ENCODE measurements at regions not wholly inside any gene's neighbourhood (a gene's known extent, or its start where the extent isn't known, plus 50 kb on each side); places are given as distances from the start of the nearest gene placed in this dataset.

DNA sequence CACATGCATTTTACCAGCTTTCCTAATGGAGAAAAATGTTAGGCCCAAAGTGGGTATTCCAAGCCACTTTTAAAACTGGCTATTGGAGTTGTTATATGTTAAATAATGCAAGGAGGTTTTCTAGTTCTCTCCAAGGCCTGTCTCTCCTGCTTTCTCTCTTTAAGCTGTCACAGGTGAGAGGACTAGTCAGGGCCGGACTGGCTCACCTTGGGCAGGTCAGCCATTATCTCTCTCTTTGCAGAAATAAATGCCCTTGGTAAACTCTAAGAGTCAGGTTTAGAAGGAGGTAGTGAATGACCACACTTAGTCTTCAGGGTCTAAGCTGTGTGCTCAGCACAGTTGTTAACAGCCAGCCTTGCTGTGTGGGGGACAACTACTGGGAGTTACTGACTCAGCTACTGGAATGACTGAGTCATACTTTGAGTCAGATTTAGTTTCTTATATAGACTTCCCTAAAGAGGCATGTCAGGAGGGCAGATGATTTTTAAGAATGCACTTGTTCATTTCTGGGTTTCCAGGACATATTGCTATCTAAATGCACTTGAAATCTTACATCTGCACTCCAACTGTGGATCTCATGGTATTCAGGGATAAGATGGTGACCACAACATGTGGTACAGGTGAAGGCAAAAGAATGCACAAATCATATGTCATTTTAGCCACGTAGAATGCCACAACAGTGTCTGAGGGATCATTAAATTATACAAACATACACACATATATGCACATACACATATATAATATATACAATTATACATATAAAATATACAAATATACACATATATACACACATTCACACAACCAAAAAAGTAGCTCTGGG, 719.4 kb downstream of the EPM2A start:
- TF ChIP-seq POLR2A (IDR thresholded peaks at IDR 0.05; ENCODE audit: low read length) (no peak), GATA1 (IDR thresholded peaks at IDR 0.05; ENCODE audit: low read depth, low read length) (no peak)
- peak in 1 of 2 experiments; percentile 2 for DNase-seq

GRCh38 chr6:145017051-145017450, 718.3 kb downstream of the EPM2A start:
- DNase-seq = no peak
- no peak for TF ChIP-seq GATA1 (IDR thresholded peaks at IDR 0.05; ENCODE audit: low read depth, low read length)
- TF ChIP-seq POLR2A (IDR thresholded peaks at IDR 0.05; ENCODE audit: low read length) = no peak

DNA sequence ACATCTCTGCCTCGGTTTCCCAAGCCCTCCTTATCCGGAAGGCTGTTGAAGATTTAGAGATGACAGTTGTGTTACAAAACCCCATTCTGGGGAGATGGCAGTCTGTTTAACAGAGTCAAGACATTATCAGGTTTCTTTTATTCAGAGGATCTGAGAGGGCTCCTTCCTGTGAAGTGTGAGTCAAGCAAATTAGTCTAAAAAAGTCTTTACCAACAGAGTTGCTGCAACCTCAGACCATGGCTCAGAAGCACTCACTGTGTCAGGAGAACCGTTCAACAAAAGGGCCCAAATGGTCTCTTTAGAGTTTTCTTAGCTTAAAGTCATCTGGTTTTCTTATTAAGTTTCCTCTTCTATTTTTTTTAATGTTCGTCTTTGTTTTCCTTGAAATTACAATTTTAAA, 717.8 kb downstream of the EPM2A start:
- no peak for TF ChIP-seq POLR2A (IDR thresholded peaks at IDR 0.05; ENCODE audit: low read length)
- no peak for TF ChIP-seq GATA1 (IDR thresholded peaks at IDR 0.05; ENCODE audit: low read depth, low read length)
- no peak for DNase-seq

- no peak for TF ChIP-seq GATA1 (IDR thresholded peaks at IDR 0.05; ENCODE audit: low read depth, low read length)
- TF ChIP-seq POLR2A (IDR thresholded peaks at IDR 0.05; ENCODE audit: low read length) = no peak
- no peak for DNase-seq
These were observed 717.3 kb downstream of the EPM2A start for GRCh38 chr6:145018027-145018426.

DNA sequence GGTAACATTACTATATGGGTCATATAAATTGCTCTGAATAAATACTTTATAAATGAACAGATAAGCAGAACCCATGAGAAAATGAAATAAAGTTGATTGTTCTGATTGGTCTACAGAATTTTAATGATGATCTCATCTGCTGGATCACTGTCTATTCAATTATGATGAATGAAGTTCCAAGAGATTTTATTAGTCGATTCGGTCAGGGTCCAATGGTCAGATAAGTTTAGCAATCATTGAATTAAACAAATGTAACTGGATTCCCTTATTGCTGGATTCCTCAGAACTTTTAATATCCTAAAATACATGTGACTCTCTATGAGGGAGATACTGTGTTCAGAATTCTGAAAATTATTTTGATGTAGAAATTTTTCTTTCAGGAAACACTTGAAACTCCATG, 715.2 kb downstream of the EPM2A start:
- no peak for DNase-seq
- no peak for TF ChIP-seq GATA1 (IDR thresholded peaks at IDR 0.05; ENCODE audit: low read depth, low read length)
- TF ChIP-seq POLR2A (IDR thresholded peaks at IDR 0.05; ENCODE audit: low read length) = no peak

DNA sequence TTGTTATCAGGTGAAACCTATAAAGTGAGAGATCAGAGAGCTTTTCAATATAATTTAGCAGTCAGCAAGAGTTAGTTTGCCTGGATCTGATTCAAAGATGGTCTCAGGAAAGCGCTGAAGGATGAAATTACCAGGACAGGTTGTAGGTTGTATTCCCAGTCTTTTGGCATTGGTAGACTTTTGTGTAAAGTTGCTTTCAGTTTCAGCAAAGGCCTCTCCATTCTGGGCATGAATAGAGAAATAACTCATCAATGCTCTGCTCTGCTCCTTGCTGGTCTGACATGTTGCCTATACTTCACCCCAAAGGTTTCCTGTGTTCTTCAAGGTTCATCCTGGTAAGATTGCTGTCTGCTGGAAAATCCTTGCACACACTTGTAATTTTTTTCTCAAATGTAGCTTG, 714.8 kb downstream of the EPM2A start:
- TF ChIP-seq POLR2A (IDR thresholded peaks at IDR 0.05; ENCODE audit: low read length) (no peak), GATA1 (IDR thresholded peaks at IDR 0.05; ENCODE audit: low read depth, low read length) (no peak)
- DNase-seq = no peak

DNA sequence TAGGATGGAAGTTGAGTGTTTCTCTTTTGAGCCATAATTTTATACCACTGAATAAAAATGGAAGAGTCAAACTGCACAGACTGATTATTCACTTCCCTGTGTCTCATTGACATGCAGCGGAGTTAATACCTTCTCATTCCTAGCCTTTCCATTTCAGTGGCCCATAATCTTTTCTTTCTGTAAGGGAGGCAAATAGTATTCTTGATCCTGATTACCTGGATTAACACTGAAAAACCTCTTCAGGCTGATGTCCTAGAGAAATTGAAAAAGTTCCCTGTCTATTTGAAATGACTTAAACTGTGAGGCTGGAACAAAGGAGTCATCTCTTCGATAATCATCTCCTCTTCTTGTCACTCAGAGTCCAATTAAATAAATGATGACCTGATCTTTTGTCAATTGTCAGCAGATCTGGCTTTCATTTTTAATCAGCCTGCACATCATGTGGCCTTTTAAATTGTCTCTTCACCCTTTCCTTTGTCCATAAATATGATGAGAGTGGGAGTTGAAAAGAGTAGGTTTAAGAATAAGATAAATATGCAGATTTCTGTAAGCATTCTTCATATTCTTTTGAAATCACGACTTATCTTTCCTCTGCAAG, 713.0 kb downstream of the EPM2A start:
- DNase-seq = no peak
- TF ChIP-seq POLR2A (IDR thresholded peaks at IDR 0.05; ENCODE audit: low read length) = no peak
- TF ChIP-seq GATA1 (IDR thresholded peaks at IDR 0.05; ENCODE audit: low read depth, low read length) = no peak

DNA sequence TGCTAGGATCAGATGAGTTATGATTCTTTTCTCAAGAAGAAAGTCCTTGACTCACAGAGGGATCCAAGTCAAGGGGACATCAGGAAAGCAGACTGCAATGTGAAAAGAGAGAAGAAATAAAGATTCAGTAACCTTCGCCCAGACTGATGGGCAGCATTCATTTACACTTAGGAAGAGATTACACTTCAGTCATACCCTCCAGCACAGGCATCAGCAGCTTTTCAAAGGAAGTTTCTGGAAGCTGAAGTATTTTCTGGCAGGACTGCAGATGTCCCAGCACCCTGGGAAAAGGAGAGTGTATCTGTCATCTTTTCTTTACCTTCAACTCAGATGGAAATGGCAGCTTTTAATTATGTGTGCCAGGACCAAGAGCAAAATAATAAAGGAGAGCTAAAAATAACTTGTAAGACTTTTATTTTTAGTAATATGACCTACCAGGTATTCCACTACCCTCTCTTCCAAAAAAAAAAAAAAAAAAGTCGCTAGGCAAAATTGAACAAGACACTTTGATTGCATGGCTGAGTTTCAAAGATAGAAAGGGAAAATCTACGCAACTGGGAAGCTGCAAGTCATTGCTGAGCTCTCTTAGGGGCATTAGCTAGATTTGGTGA, 712.1 kb downstream of the EPM2A start:
- TF ChIP-seq POLR2A (IDR thresholded peaks at IDR 0.05; ENCODE audit: low read length) (no peak), GATA1 (IDR thresholded peaks at IDR 0.05; ENCODE audit: low read depth, low read length) (no peak)
- no peak for DNase-seq

DNA sequence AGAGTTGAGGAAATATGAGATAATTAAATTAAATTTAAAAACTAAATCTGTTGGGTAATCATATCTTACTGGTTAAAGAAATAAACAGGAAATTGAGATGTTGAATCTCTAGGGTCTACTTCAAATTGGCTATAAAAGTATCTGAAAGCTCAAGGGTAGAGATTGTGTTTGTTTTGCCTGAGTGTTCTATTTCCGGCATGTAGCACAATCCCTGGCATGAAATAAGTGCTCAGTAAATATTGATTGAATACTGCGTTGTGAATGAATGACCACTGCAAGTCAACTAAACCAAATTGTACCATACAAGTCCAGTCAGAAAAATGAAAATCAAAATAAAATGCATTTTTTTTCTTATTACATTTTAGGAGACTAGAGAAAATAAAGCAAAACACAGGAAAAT, 709.8 kb downstream of the EPM2A start:
- TF ChIP-seq GATA1 (IDR thresholded peaks at IDR 0.05; ENCODE audit: low read depth, low read length) = no peak
- no peak for TF ChIP-seq POLR2A (IDR thresholded peaks at IDR 0.05; ENCODE audit: low read length)

DNA sequence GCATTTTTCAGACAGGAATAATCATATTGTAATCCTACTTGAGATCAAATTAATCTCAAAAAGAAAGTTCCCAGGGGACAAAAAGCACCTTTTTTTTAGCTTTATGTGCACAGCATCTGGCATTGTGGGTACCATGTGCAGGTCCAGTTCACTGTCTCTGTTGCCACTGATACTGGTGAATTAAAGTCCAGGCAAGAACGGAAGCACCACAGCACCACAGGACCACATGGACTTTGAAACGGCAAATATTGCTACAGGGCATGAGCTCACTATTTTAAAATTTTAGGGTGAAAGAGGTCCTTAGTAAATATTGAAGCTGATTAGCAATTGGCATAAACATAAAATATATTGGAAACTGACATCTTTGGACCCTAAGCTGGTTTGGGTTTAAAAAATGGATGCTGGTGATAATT, 709.0 kb downstream of the EPM2A start:
- no peak for DNase-seq
- TF ChIP-seq GATA1 (IDR thresholded peaks at IDR 0.05; ENCODE audit: low read depth, low read length) = no peak
- TF ChIP-seq POLR2A (IDR thresholded peaks at IDR 0.05; ENCODE audit: low read length) = no peak

More for the DNA sequence above, 709.8 kb downstream of the EPM2A start:
- no peak for DNase-seq

DNA sequence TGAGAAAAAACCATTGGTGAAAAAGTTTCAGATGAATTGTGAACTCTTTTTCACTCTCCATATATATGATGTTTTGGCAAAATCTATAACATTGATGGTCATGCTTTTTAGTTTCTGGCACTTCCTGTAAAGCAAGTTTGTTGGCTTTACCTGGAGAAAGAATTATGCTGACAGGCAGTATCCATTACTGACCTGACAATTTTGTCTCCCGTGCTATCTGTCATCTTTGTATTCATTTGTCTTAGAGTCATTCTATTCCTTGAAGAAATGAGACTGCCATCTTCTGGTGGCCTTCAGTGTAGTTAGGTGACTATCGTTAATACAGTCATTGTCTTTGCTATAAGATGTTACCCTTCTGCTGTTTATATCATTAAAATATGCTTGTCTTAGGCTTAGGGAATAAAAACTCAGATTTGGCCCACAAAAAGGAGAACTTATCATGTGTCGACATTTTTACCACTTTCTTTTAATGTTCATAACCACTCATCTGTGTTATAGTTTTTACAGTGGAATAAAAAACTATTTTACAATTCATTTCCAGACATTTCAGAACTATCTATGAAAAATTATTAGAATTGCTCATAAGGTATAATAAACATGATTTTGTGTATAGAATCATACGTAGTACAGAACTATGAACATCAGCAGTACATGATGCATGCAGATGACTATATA, 707.0 kb downstream of the EPM2A start:
- DNase-seq = peak; percentile 26 to 36
- TF ChIP-seq POLR2A (IDR thresholded peaks at IDR 0.05; ENCODE audit: low read length) (no peak), GATA1 (IDR thresholded peaks at IDR 0.05; ENCODE audit: low read depth, low read length) (no peak)

- TF ChIP-seq POLR2A (IDR thresholded peaks at IDR 0.05; ENCODE audit: low read length) (no peak), GATA1 (IDR thresholded peaks at IDR 0.05; ENCODE audit: low read depth, low read length) (no peak)
- DNase-seq = no peak
These were observed 704.3 kb downstream of the EPM2A start for GRCh38 chr6:145031001-145031400.

GRCh38 chr6:145031962-145032361, 703.4 kb downstream of the EPM2A start:
- DNase-seq = no peak
- TF ChIP-seq POLR2A (IDR thresholded peaks at IDR 0.05; ENCODE audit: low read length) (no peak), GATA1 (IDR thresholded peaks at IDR 0.05; ENCODE audit: low read depth, low read length) (no peak)

DNA sequence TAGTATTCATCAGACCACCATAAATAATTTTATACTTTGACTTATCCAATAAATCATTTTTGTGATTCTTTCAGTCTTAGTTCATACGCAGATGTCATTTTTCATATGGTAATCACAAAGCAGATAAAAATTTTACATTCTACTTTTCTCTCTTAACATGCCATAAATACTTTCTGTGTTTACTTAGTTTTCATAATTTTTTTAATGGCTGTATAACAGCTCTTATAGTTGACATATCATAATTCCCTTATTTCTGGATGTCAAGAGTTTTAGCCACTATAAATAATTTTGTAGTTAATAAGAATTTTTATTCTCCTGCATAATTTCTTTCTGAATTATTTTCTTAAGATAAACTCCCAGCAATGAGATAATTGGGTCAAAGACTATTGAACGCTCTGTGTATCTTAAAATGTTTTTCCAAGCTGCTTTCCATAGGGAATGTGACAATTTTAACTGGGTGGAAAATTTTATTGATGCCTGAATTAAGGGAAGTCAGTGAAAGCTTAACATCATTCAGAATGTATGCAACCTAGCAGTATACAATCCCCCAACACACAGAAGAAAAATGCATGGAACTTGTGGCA, 702.7 kb downstream of the EPM2A start:
- no peak for DNase-seq

More for the DNA sequence above, 702.7 kb downstream of the EPM2A start:
- TF ChIP-seq POLR2A (IDR thresholded peaks at IDR 0.05; ENCODE audit: low read length) (no peak), GATA1 (IDR thresholded peaks at IDR 0.05; ENCODE audit: low read depth, low read length) (no peak)
